ENCODE measurements at regions not wholly inside any gene's neighbourhood (a gene's known extent, or its start where the extent isn't known, plus 50 kb on each side); places are given as distances from the start of the nearest gene placed in this dataset.

DNA sequence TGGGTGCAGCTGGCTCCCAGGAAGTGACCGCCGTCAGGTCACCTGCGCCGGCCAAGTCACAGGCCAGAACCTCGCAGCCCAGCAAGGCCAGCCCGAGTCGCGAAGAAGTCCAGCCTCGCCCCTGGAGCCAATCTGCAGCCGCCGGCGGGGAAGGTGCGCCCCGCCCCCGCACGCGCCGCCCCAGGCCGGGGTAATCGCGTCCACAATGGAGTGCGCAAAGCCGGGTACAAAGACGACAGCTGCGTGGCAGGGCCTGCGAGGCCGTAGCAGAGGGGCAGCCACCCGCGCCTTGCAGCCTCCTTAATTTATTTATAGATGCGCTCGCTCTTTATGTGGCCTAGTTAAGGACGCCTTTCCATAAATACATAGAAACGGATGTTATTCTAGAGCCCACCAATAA is 139.4 kb upstream of the CPEB2 start:
- Histone ChIP-seq H2BK20ac (ENCODE audit: low read depth, low read length, poor library complexity, severe bottlenecking) (no peak overlapping the region), H4K5ac (ENCODE audit: insufficient read length, low read depth, low read length) (no peak overlapping the region), H3K79me1 (ENCODE audit: insufficient read depth, low read depth, low read length, poor library complexity, severe bottlenecking) (no peaks in the 10 kb centered on the region), H3K27ac (ENCODE audit: insufficient read length, low read depth, low read length) (no peak overlapping the region), H3K4ac (ENCODE audit: low read depth, low read length) (no peak overlapping the region), H3K18ac (ENCODE audit: insufficient read length, low read depth, low read length) (no peak overlapping the region), H3K4me1 (ENCODE audit: insufficient read depth, low read length) (no peaks in the 10 kb centered on the region), H3K9ac (ENCODE audit: extremely low read depth, insufficient read length, low read length) (no peak overlapping the region), H2AFZ (ENCODE audit: low read length) (no peak overlapping the region), H3K9me3 (ENCODE audit: control insufficient read depth, low read depth, low read length) (no peaks in the 10 kb centered on the region), H4K20me1 (ENCODE audit: control insufficient read depth, insufficient read depth, insufficient read length) (no peaks in the 10 kb centered on the region), H4K8ac (replicated peaks; ENCODE audit: insufficient read length, low read depth, low read length) (no peak overlapping the region), H2BK12ac (ENCODE audit: insufficient read length, low read depth, low read length) (no peak overlapping the region), H3K23ac (ENCODE audit: insufficient read length, low read depth, low read length) (no peak overlapping the region), H2BK120ac (ENCODE audit: low read depth, low read length, poor library complexity, severe bottlenecking) (no peak overlapping the region), H4K91ac (ENCODE audit: insufficient read length, low read depth, low read length) (no peak overlapping the region), H2BK15ac (ENCODE audit: low read depth, low read length) (no peak overlapping the region), H3T11ph (ENCODE audit: low read length) (no peak overlapping the region), H3K56ac (ENCODE audit: insufficient read length, low read depth, low read length) (no peak overlapping the region), H2AK5ac (ENCODE audit: insufficient read length, low read length) (no peak overlapping the region), H3K79me2 (ENCODE audit: insufficient read depth, low read length) (no peaks in the 10 kb centered on the region), H3K23me2 (ENCODE audit: insufficient read length, low read depth, low read length, poor library complexity, severe bottlenecking) (no peaks in the 10 kb centered on the region), H3K27me3 (ENCODE audit: insufficient read depth, low read length) (no peaks in the 10 kb centered on the region; the same call in 1 of the 2 replicates), H2BK5ac (ENCODE audit: insufficient read length, low read length) (no peak overlapping the region), H3K14ac (ENCODE audit: insufficient read depth, low read length) (no peak overlapping the region), H3K4me2 (ENCODE audit: insufficient read depth, insufficient read length, low read length) (no peak overlapping the region)
- no peak for TF ChIP-seq CTCF (conservative IDR thresholded peaks at IDR 0.05)
- Mint-ChIP-seq H3K4me3 (no peak overlapping the region), H3K4me1 (peaks cover 3 to 10% of the 10 kb centered on the region in 2 experiments; a peak in 3 of 4 replicates), H3K27ac (no peak overlapping the region), H3K27me3 (ENCODE audit: low read depth) (peaks cover 38% of the 10 kb centered on the region), H3K9me3 (no peaks in the 10 kb centered on the region), H3K36me3 (ENCODE audit: insufficient read depth in 1 of 3, low read depth in 3 of 3) (no peaks in the 10 kb centered on the region)
- DNase-seq, result peak; percentile 31
- WGBS (ENCODE audit: extremely low coverage, insufficient read length, low lambda C conversion rate), result no CpG with 5 or more reads among the region's 33 CpGs

Measured in H9 (cell line).